WTC11 (cell line): ENCODE measurements at regions not wholly inside any gene's neighbourhood (a gene's known extent, or its start where the extent isn't known, plus 50 kb on each side); places are given as distances from the start of the nearest gene placed in this dataset.

Experiments
- ATAC-seq: fragments of 200-7000 bp; cut with Tn5 transposase; 2 replicates; pipeline ENCODE4 v1.10.0; 2021; ENCODE audit warnings: mild to moderate bottlenecking, moderate library complexity
- CTCF ChIA-PET: fragments of 300-600 bp; sonication (Branson Sonifier 250); formaldehyde crosslinking; loops from one replicate; lab custom pipeline; 2021; ENCODE audit warnings: antibody characterized with exemption; lab: Charles Lee
- POLR2A ChIA-PET: fragments of 350-600 bp; sonication (Branson Sonifier 250); formaldehyde crosslinking; loops from one replicate; lab custom pipeline; 2021; ENCODE audit warnings: antibody characterized with exemption; lab: Charles Lee
- DNase-seq: peaks from one replicate; pipeline ENCODE4 v3.0.0; 2021; ENCODE audit warnings: low spot score
- H3K27ac Mint-ChIP-seq: 2 replicates; pipeline ENCODE4 v1.8.0; 2021; ENCODE audit warnings: mixed read lengths
- H3K27me3 Mint-ChIP-seq: 2 replicates; pipeline ENCODE4 v1.8.0; 2021; ENCODE audit warnings: low read depth, mild to moderate bottlenecking, moderate library complexity, mixed read lengths
- H3K36me3 Mint-ChIP-seq: 2 replicates; pipeline ENCODE4 v1.8.0; 2021; ENCODE audit warnings: mixed read lengths
- H3K4me1 Mint-ChIP-seq: 2 replicates; pipeline ENCODE4 v1.8.0; 2022; ENCODE audit warnings: mixed read lengths
- H3K4me3 Mint-ChIP-seq: 2 replicates; pipeline ENCODE4 v1.8.0; 2021; ENCODE audit warnings: mild to moderate bottlenecking, moderate library complexity, mixed read lengths
- H3K9me3 Mint-ChIP-seq: 2 replicates; pipeline ENCODE4 v1.8.0; 2021; ENCODE audit warnings: mixed read lengths
- EMX1 ChIP-seq: fragments of 250-450 bp; sonication (Bioruptor Pico); IDR thresholded peaks from 2 replicates; pipeline ENCODE4 v1.8.0; 2021; ENCODE audit warnings: mild to moderate bottlenecking
- TEAD1 ChIP-seq: sonication (generic); formaldehyde crosslinking; IDR thresholded peaks from 2 replicates; pipeline ENCODE4 v1.8.0; 2022; ENCODE audit warnings: mild to moderate bottlenecking, missing genetic modification reagents
- ZNF671 ChIP-seq: fragments of 250-450 bp; sonication (Bioruptor Pico); IDR thresholded peaks from 2 replicates; pipeline ENCODE4 v1.8.0; 2021; ENCODE audit warnings: mild to moderate bottlenecking
- TF ChIP-seq, protein P1 (sequence below): sonication (generic); formaldehyde crosslinking; IDR thresholded peaks from 2 replicates; pipeline ENCODE4 v1.8.1; 2023; ENCODE audit warnings: mild to moderate bottlenecking, missing genetic modification reagents
- TF ChIP-seq, protein P2 (sequence below): sonication (generic); formaldehyde crosslinking; IDR thresholded peaks from 2 replicates; pipeline ENCODE4 v1.8.0; 2022; ENCODE audit warnings: mild to moderate bottlenecking, missing genetic modification reagents
- TF ChIP-seq, protein P3 (sequence below): sonication (generic); formaldehyde crosslinking; IDR thresholded peaks from 2 replicates; pipeline ENCODE4 v1.8.1; 2022; ENCODE audit warnings: missing genetic modification reagents, borderline replicate concordance
- TF ChIP-seq, protein P4 (sequence below): sonication (generic); formaldehyde crosslinking; IDR thresholded peaks from 2 replicates; pipeline ENCODE4 v1.8.1; 2022; ENCODE audit warnings: mild to moderate bottlenecking, missing genetic modification reagents, moderate library complexity, borderline replicate concordance
- TF ChIP-seq, protein P5 (sequence below): sonication (generic); formaldehyde crosslinking; IDR thresholded peaks from 2 replicates; pipeline ENCODE4 v1.8.0; 2022; ENCODE audit warnings: mild to moderate bottlenecking, missing genetic modification reagents
- TF ChIP-seq, protein P6 (sequence below): fragments of 250-450 bp; sonication (Bioruptor Pico); IDR thresholded peaks from 2 replicates; pipeline ENCODE4 v1.9.0; 2021; ENCODE audit warnings: mild to moderate bottlenecking, borderline replicate concordance
- TF ChIP-seq, protein P7 (sequence below): sonication (generic); formaldehyde crosslinking; IDR thresholded peaks from 2 replicates; pipeline ENCODE4 v1.8.0; 2022; ENCODE audit warnings: mild to moderate bottlenecking, missing genetic modification reagents

DNA sequence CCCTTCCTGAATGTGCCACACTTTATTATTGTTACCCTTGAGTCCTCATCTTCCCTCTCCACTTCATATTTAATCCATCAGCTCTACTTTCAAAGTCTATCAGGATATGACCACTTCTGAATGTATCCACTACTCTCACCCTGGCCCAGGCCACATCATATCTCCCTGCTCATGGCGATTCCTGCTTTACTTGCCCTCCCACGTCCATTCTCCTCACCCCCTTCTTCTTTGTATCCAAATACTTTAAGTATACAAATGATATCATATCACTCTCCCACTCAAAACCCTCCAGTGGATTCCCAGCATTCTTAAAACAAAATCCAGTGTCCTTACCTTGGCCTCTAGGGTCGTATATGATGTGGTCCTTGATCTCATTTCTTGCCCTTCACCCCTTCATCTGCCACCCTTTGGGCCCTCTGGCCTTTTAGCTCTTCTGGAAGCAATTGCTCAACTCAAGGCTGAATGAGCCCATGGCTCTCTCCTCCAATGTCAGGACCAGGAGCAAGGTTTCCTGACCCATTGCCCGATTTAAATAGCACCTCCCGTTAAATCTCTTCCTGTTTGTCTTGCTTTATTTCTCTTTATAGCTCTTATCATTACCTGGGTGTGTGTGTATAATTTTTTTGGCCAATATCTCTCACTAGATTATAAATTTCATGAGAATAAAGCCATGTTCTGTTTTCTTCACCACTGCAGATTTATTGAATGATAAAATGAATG is 205.9 kb upstream of the ECI2 start:
- TF ChIP-seq, protein P1, sequence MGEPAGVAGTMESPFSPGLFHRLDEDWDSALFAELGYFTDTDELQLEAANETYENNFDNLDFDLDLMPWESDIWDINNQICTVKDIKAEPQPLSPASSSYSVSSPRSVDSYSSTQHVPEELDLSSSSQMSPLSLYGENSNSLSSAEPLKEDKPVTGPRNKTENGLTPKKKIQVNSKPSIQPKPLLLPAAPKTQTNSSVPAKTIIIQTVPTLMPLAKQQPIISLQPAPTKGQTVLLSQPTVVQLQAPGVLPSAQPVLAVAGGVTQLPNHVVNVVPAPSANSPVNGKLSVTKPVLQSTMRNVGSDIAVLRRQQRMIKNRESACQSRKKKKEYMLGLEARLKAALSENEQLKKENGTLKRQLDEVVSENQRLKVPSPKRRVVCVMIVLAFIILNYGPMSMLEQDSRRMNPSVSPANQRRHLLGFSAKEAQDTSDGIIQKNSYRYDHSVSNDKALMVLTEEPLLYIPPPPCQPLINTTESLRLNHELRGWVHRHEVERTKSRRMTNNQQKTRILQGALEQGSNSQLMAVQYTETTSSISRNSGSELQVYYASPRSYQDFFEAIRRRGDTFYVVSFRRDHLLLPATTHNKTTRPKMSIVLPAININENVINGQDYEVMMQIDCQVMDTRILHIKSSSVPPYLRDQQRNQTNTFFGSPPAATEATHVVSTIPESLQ (CRISPR knock-in tag): no peak
- TF ChIP-seq TEAD1: no peak
- TF ChIP-seq, protein P2, sequence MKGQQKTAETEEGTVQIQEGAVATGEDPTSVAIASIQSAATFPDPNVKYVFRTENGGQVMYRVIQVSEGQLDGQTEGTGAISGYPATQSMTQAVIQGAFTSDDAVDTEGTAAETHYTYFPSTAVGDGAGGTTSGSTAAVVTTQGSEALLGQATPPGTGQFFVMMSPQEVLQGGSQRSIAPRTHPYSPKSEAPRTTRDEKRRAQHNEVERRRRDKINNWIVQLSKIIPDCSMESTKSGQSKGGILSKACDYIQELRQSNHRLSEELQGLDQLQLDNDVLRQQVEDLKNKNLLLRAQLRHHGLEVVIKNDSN (CRISPR knock-in tag): no peak
- no peak for TF ChIP-seq ZNF671
- no peak for TF ChIP-seq EMX1
- TF ChIP-seq, protein P3, sequence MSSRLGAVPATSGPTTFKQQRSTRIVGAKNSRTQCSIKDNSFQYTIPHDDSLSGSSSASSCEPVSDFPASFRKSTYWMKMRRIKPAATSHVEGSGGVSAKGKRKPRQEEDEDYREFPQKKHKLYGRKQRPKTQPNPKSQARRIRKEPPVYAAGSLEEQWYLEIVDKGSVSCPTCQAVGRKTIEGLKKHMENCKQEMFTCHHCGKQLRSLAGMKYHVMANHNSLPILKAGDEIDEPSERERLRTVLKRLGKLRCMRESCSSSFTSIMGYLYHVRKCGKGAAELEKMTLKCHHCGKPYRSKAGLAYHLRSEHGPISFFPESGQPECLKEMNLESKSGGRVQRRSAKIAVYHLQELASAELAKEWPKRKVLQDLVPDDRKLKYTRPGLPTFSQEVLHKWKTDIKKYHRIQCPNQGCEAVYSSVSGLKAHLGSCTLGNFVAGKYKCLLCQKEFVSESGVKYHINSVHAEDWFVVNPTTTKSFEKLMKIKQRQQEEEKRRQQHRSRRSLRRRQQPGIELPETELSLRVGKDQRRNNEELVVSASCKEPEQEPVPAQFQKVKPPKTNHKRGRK (CRISPR knock-in tag): no peak
- TF ChIP-seq, protein P4, sequence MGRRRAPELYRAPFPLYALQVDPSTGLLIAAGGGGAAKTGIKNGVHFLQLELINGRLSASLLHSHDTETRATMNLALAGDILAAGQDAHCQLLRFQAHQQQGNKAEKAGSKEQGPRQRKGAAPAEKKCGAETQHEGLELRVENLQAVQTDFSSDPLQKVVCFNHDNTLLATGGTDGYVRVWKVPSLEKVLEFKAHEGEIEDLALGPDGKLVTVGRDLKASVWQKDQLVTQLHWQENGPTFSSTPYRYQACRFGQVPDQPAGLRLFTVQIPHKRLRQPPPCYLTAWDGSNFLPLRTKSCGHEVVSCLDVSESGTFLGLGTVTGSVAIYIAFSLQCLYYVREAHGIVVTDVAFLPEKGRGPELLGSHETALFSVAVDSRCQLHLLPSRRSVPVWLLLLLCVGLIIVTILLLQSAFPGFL (CRISPR knock-in tag): no peak
- TF ChIP-seq, protein P5, sequence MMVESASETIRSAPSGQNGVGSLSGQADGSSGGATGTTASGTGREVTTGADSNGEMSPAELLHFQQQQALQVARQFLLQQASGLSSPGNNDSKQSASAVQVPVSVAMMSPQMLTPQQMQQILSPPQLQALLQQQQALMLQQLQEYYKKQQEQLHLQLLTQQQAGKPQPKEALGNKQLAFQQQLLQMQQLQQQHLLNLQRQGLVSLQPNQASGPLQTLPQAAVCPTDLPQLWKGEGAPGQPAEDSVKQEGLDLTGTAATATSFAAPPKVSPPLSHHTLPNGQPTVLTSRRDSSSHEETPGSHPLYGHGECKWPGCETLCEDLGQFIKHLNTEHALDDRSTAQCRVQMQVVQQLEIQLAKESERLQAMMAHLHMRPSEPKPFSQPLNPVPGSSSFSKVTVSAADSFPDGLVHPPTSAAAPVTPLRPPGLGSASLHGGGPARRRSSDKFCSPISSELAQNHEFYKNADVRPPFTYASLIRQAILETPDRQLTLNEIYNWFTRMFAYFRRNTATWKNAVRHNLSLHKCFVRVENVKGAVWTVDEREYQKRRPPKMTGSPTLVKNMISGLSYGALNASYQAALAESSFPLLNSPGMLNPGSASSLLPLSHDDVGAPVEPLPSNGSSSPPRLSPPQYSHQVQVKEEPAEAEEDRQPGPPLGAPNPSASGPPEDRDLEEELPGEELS (CRISPR knock-in tag): no peak
- TF ChIP-seq, protein P6, sequence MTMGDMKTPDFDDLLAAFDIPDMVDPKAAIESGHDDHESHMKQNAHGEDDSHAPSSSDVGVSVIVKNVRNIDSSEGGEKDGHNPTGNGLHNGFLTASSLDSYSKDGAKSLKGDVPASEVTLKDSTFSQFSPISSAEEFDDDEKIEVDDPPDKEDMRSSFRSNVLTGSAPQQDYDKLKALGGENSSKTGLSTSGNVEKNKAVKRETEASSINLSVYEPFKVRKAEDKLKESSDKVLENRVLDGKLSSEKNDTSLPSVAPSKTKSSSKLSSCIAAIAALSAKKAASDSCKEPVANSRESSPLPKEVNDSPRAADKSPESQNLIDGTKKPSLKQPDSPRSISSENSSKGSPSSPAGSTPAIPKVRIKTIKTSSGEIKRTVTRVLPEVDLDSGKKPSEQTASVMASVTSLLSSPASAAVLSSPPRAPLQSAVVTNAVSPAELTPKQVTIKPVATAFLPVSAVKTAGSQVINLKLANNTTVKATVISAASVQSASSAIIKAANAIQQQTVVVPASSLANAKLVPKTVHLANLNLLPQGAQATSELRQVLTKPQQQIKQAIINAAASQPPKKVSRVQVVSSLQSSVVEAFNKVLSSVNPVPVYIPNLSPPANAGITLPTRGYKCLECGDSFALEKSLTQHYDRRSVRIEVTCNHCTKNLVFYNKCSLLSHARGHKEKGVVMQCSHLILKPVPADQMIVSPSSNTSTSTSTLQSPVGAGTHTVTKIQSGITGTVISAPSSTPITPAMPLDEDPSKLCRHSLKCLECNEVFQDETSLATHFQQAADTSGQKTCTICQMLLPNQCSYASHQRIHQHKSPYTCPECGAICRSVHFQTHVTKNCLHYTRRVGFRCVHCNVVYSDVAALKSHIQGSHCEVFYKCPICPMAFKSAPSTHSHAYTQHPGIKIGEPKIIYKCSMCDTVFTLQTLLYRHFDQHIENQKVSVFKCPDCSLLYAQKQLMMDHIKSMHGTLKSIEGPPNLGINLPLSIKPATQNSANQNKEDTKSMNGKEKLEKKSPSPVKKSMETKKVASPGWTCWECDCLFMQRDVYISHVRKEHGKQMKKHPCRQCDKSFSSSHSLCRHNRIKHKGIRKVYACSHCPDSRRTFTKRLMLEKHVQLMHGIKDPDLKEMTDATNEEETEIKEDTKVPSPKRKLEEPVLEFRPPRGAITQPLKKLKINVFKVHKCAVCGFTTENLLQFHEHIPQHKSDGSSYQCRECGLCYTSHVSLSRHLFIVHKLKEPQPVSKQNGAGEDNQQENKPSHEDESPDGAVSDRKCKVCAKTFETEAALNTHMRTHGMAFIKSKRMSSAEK (CRISPR knock-in tag): no peak
- TF ChIP-seq, protein P7, sequence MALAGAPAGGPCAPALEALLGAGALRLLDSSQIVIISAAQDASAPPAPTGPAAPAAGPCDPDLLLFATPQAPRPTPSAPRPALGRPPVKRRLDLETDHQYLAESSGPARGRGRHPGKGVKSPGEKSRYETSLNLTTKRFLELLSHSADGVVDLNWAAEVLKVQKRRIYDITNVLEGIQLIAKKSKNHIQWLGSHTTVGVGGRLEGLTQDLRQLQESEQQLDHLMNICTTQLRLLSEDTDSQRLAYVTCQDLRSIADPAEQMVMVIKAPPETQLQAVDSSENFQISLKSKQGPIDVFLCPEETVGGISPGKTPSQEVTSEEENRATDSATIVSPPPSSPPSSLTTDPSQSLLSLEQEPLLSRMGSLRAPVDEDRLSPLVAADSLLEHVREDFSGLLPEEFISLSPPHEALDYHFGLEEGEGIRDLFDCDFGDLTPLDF: no peak
- TF ChIP-seq, all 79 proteins: peak for 0
- POLR2A ChIA-PET: no interaction called here
- DNase-seq (no peak), ATAC-seq (no peak)
- Mint-ChIP-seq H3K36me3 (no peaks in the 10 kb centered on the region), H3K4me3 (no peak overlapping the region), H3K27ac (no peak overlapping the region), H3K27me3 (peaks cover 5% of the 10 kb centered on the region; the same call in 1 of the 2 replicates), H3K4me1 (no peaks in the 10 kb centered on the region; the same call in 1 of the 2 replicates), H3K9me3 (peaks cover 9% of the 10 kb centered on the region)
- CTCF ChIA-PET: no interaction called here
